Activated CD4-positive, alpha-beta T cell treated with anti-CD3 and anti-CD28 coated beads, Interleukin-2, amount 10 ng/mL, durations not matched to agents 7 days and 5 days (primary cell): ENCODE measurements at regions not wholly inside any gene's neighbourhood (a gene's known extent, or its start where the extent isn't known, plus 50 kb on each side); places are given as distances from the start of the nearest gene placed in this dataset.

Experiments used
- CTCF ChIA-PET: fragments of 350-600 bp; sonication (Branson Sonifier 250); formaldehyde crosslinking; loops from one replicate; lab custom pipeline; 2021; ENCODE audit warnings: antibody characterized with exemption; lab: Charles Lee
- POLR2A ChIA-PET: fragments of 350-600 bp; sonication (Branson Sonifier 250); formaldehyde crosslinking; loops from one replicate; lab custom pipeline; 2021; ENCODE audit warnings: antibody characterized with exemption; lab: Charles Lee
- DNase-seq: peaks from one replicate; pipeline ENCODE4 v3.0.0-alpha.2; 2020
- H3K27ac Mint-ChIP-seq: one replicate; pipeline ENCODE4 v1.8.0; 2021; ENCODE audit warnings: mild to moderate bottlenecking, moderate library complexity, mixed read lengths
- H3K27me3 Mint-ChIP-seq: one replicate; pipeline ENCODE4 v1.8.0; 2021; ENCODE audit warnings: mixed read lengths
- H3K36me3 Mint-ChIP-seq: one replicate; pipeline ENCODE4 v1.8.0; 2021; ENCODE audit warnings: low read depth, mixed read lengths
- H3K4me1 Mint-ChIP-seq: one replicate; pipeline ENCODE4 v1.8.0; 2021; ENCODE audit warnings: mixed read lengths
- H3K4me3 Mint-ChIP-seq: one replicate; pipeline ENCODE4 v1.8.0; 2021; ENCODE audit warnings: mild to moderate bottlenecking, moderate library complexity, mixed read lengths
- H3K9me3 Mint-ChIP-seq: one replicate; pipeline ENCODE4 v1.8.0; 2021; ENCODE audit warnings: mixed read lengths

- CTCF ChIA-PET: interaction anchor here (1.1 to 1.7 kb wide), 2 partner anchors 14 to 708 kb away, joined by 3 to 7 read pairs; no protein-coding TSS in a partner anchor
- H3K27ac Mint-ChIP-seq: no peak overlapping the region
- H3K9me3 Mint-ChIP-seq: peaks cover 6% of the 10 kb centered on the region
- H3K4me3 Mint-ChIP-seq: no peak overlapping the region
- H3K36me3 Mint-ChIP-seq: no peaks in the 10 kb centered on the region
- no peaks in the 10 kb centered on the region for H3K4me1 Mint-ChIP-seq
- no peaks in the 10 kb centered on the region for H3K27me3 Mint-ChIP-seq
- POLR2A ChIA-PET: no interaction called here
- no peak for DNase-seq
These were observed 710.0 kb upstream of the ID2 start for GRCh38 chr2:7971841-7972240.

- Mint-ChIP-seq H3K9me3 (peaks cover 6% of the 10 kb centered on the region), H3K27me3 (no peaks in the 10 kb centered on the region), H3K36me3 (no peaks in the 10 kb centered on the region), H3K4me3 (no peak overlapping the region), H3K27ac (no peak overlapping the region), H3K4me1 (peaks cover 1% of the 10 kb centered on the region)
- DNase-seq: no peak
- ChIA-PET CTCF (interaction anchor here (0.8 to 1.7 kb wide), 3 partner anchors 13 to 707 kb away, joined by 3 to 7 read pairs (median 3); no protein-coding TSS in a partner anchor), POLR2A (no interaction called here)
These were observed 709.2 kb upstream of the ID2 start for GRCh38 chr2:7972670-7973069.

GRCh38 chr2:7973801-7974480 lies 707.9 kb upstream of the ID2 start:
- no peak for DNase-seq
- Mint-ChIP-seq H3K9me3 (peaks cover 6% of the 10 kb centered on the region), H3K4me3 (no peak overlapping the region), H3K27me3 (no peaks in the 10 kb centered on the region), H3K4me1 (peaks cover 12% of the 10 kb centered on the region), H3K36me3 (no peaks in the 10 kb centered on the region), H3K27ac (no peak overlapping the region)
- ChIA-PET CTCF (interaction anchor here (1.3 kb wide), 1 partner anchor 10 kb away, joined by 3 read pairs; no protein-coding TSS in a partner anchor), POLR2A (no interaction called here)

- no peaks in the 10 kb centered on the region for H3K36me3 Mint-ChIP-seq
- POLR2A ChIA-PET: no interaction called here
- H3K27ac Mint-ChIP-seq: no peak overlapping the region
- no peak for DNase-seq
- CTCF ChIA-PET: interaction anchor here (1.0 to 1.3 kb wide), 2 partner anchors 9 to 24 kb away, joined by 3 read pairs; no protein-coding TSS in a partner anchor
- H3K4me1 Mint-ChIP-seq: peaks cover 12% of the 10 kb centered on the region
- H3K27me3 Mint-ChIP-seq: no peaks in the 10 kb centered on the region
- peaks cover 6% of the 10 kb centered on the region for H3K9me3 Mint-ChIP-seq
- no peak overlapping the region for H3K4me3 Mint-ChIP-seq
These were observed 706.9 kb upstream of the ID2 start for GRCh38 chr2:7974936-7975335.

- DNase-seq: no peak
- no peaks in the 10 kb centered on the region for H3K27me3 Mint-ChIP-seq
- POLR2A ChIA-PET: no interaction called here
- H3K9me3 Mint-ChIP-seq: no peaks in the 10 kb centered on the region
- H3K4me1 Mint-ChIP-seq: peaks cover 12% of the 10 kb centered on the region
- CTCF ChIA-PET: no interaction called here
- no peaks in the 10 kb centered on the region for H3K36me3 Mint-ChIP-seq
- no peak overlapping the region for H3K27ac Mint-ChIP-seq
- no peak overlapping the region for H3K4me3 Mint-ChIP-seq
These were observed 705.6 kb upstream of the ID2 start for GRCh38 chr2:7976206-7976605.

GRCh38 chr2:7977981-7978380 lies 703.9 kb upstream of the ID2 start:
- no peak for DNase-seq
- Mint-ChIP-seq H3K4me3 (no peak overlapping the region), H3K4me1 (peaks cover 12% of the 10 kb centered on the region), H3K27me3 (no peaks in the 10 kb centered on the region), H3K27ac (peak overlapping the region; percentile 39), H3K36me3 (peaks cover 3% of the 10 kb centered on the region), H3K9me3 (peaks cover 7% of the 10 kb centered on the region)
- POLR2A ChIA-PET: no interaction called here
- CTCF ChIA-PET: interaction anchor here (1.1 to 1.6 kb wide), 3 partner anchors 19 to 25 kb away, joined by 3 to 5 read pairs (median 4); no protein-coding TSS in a partner anchor

GRCh38 chr2:7982054-7982453 lies 699.8 kb upstream of the ID2 start:
- DNase-seq: no peak
- Mint-ChIP-seq H3K4me1 (peaks cover 27% of the 10 kb centered on the region), H3K36me3 (peaks cover 3% of the 10 kb centered on the region), H3K4me3 (no peak overlapping the region), H3K9me3 (peaks cover 11% of the 10 kb centered on the region), H3K27me3 (no peaks in the 10 kb centered on the region), H3K27ac (no peak overlapping the region)
- POLR2A ChIA-PET: no interaction called here
- CTCF ChIA-PET: interaction anchor here (1.6 kb wide), 1 partner anchor 10 kb away, joined by 4 read pairs; no protein-coding TSS in a partner anchor

- H3K27me3 Mint-ChIP-seq: no peaks in the 10 kb centered on the region
- H3K9me3 Mint-ChIP-seq: peaks cover 11% of the 10 kb centered on the region
- ChIA-PET POLR2A (no interaction called here), CTCF (interaction anchor here (1.0 to 1.6 kb wide), 4 partner anchors 8 to 26 kb away, joined by 3 to 7 read pairs (median 4); no protein-coding TSS in a partner anchor)
- no peak overlapping the region for H3K4me3 Mint-ChIP-seq
- H3K36me3 Mint-ChIP-seq: peaks cover 3% of the 10 kb centered on the region
- no peak overlapping the region for H3K27ac Mint-ChIP-seq
- DNase-seq: no peak
- peaks cover 17% of the 10 kb centered on the region for H3K4me1 Mint-ChIP-seq
These were observed 698.4 kb upstream of the ID2 start for GRCh38 chr2:7983451-7983850.

GRCh38 chr2:7983912-7984311 lies 697.9 kb upstream of the ID2 start:
- no peaks in the 10 kb centered on the region for H3K27me3 Mint-ChIP-seq
- CTCF ChIA-PET: interaction anchor here (1.0 to 1.6 kb wide), 3 partner anchors 9 to 25 kb away, joined by 3 to 7 read pairs (median 3); no protein-coding TSS in a partner anchor

GRCh38 chr2:7984693-7985353 lies 697.0 kb upstream of the ID2 start:
- H3K36me3 Mint-ChIP-seq: peaks cover 3% of the 10 kb centered on the region
- CTCF ChIA-PET: interaction anchor here (0.6 to 1.8 kb wide), 4 partner anchors 10 to 1331 kb away, joined by 3 to 7 read pairs (median 4); no protein-coding TSS in a partner anchor
- POLR2A ChIA-PET: no interaction called here
- no peak overlapping the region for H3K4me3 Mint-ChIP-seq
- DNase-seq: no peak
- H3K27me3 Mint-ChIP-seq: no peaks in the 10 kb centered on the region
- no peak overlapping the region for H3K27ac Mint-ChIP-seq
- peaks cover 11% of the 10 kb centered on the region for H3K9me3 Mint-ChIP-seq
- peaks cover 14% of the 10 kb centered on the region for H3K4me1 Mint-ChIP-seq

More at GRCh38 chr2:7983912-7984311, 697.9 kb upstream of the ID2 start:
- no peak for DNase-seq
- H3K36me3 Mint-ChIP-seq: peaks cover 3% of the 10 kb centered on the region
- POLR2A ChIA-PET: no interaction called here
- H3K27ac Mint-ChIP-seq: no peak overlapping the region
- H3K9me3 Mint-ChIP-seq: peaks cover 11% of the 10 kb centered on the region
- H3K4me1 Mint-ChIP-seq: peaks cover 14% of the 10 kb centered on the region
- H3K4me3 Mint-ChIP-seq: no peak overlapping the region

- Mint-ChIP-seq H3K27ac (no peak overlapping the region), H3K4me3 (no peak overlapping the region), H3K36me3 (peaks cover 3% of the 10 kb centered on the region), H3K9me3 (peaks cover 11% of the 10 kb centered on the region), H3K27me3 (no peaks in the 10 kb centered on the region), H3K4me1 (peaks cover 14% of the 10 kb centered on the region)
- POLR2A ChIA-PET: no interaction called here
- no peak for DNase-seq
- CTCF ChIA-PET: interaction anchor here (1.0 to 1.8 kb wide), 2 partner anchors 15 to 31 kb away, joined by 3 to 7 read pairs; no protein-coding TSS in a partner anchor
These were observed 695.4 kb upstream of the ID2 start for GRCh38 chr2:7986431-7986830.

- H3K9me3 Mint-ChIP-seq: peaks cover 4% of the 10 kb centered on the region
- ChIA-PET POLR2A (no interaction called here), CTCF (interaction anchor here (0.8 kb wide), 1 partner anchor 8 kb away, joined by 3 read pairs; no protein-coding TSS in a partner anchor)
- H3K4me1 Mint-ChIP-seq: peaks cover 14% of the 10 kb centered on the region
- no peak for DNase-seq
- H3K36me3 Mint-ChIP-seq: no peaks in the 10 kb centered on the region
- H3K4me3 Mint-ChIP-seq: no peak overlapping the region
- no peak overlapping the region for H3K27ac Mint-ChIP-seq
- H3K27me3 Mint-ChIP-seq: no peaks in the 10 kb centered on the region
These were observed 693.9 kb upstream of the ID2 start for GRCh38 chr2:7987992-7988391.

- DNase-seq: no peak
- Mint-ChIP-seq H3K36me3 (no peaks in the 10 kb centered on the region), H3K27me3 (peaks cover 2% of the 10 kb centered on the region), H3K4me1 (peaks cover 13% of the 10 kb centered on the region), H3K27ac (no peak overlapping the region), H3K9me3 (peaks cover 4% of the 10 kb centered on the region), H3K4me3 (no peak overlapping the region)
- ChIA-PET POLR2A (no interaction called here), CTCF (interaction anchor here (0.8 kb wide), 1 partner anchor 8 kb away, joined by 3 read pairs; no protein-coding TSS in a partner anchor)
These were observed 693.4 kb upstream of the ID2 start for GRCh38 chr2:7988440-7988839.
